GM18502 (cell line): ENCODE measurements at regions not wholly inside any gene's neighbourhood (a gene's known extent, or its start where the extent isn't known, plus 50 kb on each side); places are given as distances from the start of the nearest gene placed in this dataset.

Experiments used
- ATAC-seq: cut with Tn5 transposase; IDR thresholded peaks from one replicate; pipeline ENCODE4 v1.9.1; 2021; ENCODE audit warnings: mild to moderate bottlenecking; ENCODE audit not compliant: unreplicated experiment, poor library complexity

DNA sequence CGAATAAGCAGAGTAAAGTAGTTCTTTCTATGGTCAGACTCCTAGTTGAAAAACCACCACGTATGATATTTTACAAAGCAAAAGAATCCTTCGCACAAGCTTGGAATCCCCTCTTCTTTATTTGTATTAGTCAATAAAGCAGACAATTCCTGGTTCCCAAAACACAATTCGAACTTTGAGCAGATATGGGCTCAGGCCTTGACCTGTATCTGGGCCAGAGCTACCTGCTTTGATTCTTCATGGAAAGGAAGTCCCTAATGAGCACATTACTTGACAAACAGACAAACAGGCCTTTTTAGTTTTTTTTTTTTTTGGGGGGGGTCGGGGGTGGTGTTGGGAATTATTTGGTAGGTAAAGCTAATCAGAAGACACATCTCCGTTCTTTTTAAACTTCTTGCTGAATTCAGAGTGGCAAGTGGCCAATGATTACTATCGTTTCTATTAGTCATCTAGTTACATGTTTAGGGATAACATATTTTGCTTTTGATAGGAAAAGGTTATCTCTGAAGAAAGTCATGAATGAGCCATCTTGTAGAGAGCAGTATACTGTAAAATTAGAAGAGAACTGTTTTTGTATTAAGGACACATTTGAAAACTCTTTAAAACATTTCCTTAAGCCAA is 116.6 kb upstream of the HMHB1 start:
- no peak for ATAC-seq

DNA sequence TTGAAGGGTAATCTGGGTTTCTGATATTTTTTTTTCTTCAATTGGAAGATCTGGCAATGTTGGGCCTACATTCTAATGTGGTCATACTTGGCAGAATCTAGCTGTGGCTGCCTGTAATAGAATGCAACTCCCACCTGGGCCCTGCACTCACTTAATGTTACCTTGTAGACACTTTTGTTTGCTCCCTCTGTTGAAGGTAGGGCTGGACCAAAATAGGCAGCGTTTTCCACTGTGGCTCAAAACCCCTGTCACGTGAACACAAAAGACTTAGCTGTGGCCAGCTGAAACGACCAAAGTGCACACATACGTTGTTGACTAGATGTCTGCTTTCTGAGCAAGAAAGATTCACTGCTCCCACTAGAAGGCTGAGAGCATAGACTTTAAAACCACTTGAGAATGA is 117.6 kb upstream of the HMHB1 start:
- no peak for ATAC-seq

DNA sequence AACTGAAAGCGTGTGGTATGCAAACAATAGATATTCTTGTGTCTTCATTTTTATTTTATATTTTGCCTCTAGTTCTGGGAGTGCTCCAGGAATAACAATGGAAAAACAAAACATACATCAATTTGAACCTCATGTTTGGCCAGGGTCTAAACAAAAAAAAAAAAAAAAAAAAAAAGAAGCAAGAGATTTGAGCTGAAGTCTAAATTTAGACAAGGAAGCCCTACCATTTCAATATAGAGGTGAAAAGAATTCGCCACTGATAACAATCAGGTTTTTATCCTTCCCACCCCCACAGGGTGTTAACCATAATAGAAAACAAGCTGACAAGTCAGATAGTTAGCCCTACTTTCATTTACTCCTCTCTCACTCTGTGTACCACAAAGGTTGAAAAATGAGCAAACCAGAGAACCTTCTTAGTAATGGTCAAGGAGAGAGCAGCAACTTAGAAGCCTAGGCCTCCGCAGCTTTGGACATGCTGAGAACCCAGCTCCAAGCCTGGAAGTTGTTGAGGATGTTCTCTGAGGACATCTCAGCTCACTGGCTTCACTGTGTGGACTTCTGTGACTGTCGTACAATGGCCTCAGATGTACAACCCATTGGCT is 118.2 kb upstream of the HMHB1 start:
- peak; percentile 91 for ATAC-seq

DNA sequence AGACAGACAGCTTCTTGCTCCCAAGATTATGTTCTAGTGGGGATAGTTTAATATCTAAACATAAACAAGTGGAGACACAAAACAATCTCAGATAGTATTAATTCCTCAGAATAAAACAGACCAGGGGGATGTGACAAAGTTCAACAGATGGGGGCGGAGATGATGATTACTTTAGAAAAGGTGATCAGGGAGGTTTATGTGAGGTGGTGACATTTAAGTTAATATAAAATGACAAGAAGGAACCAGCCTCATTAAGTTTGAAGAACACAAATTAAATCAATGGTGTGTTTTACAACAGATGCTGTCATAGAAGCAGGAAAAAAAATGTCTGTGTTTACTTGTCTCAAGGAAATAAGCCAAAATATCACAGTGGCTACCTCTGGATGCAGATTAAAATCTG is 119.6 kb upstream of the HMHB1 start:
- ATAC-seq: no peak

DNA sequence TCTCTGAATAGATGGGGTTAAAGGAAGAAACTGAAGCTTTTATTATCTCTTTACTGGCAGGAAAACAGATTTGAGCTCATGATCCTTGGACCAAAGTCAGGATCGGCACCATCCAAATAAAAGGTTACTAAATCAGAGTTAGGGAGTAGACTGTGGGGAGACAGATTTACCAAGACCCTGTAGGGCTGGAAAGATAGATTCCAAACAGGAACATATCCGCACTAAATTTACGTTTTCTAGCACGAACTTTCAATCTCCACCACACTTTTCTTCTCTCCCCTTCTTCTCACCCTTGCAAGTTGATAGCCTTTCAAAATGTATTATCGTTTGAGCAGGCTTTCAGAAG is 120.0 kb upstream of the HMHB1 start:
- no peak for ATAC-seq

DNA sequence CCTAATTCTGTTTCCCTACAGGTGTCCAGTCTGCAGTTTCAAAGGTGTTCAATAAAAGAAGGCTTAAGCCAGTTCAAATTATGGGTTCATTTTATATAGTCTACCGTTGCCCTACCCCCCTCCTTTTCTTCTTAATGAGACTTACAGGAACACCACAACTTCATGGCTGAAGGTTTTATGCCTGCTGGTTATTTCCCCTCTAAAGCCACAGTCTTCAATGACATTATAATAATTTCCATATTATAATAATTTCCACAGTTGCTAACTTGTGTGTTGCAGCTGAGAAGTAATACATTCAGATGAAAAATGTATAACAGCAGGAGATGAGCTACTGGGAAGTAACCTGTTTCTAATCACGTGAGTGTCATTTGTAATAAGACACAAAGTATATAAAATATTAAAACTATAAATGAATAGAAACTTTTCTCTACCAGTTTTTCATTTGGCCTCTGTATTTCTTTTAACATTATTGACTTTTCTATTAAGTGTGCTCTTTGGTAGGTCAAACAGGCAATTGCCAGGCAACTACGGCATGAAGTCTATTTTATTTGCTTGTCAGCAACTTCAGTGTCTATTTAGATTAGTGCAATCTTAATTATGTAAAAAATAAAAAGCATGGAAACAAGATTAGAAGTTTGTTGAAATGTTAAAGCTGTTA is 120.5 kb upstream of the HMHB1 start:
- ATAC-seq: no peak

DNA sequence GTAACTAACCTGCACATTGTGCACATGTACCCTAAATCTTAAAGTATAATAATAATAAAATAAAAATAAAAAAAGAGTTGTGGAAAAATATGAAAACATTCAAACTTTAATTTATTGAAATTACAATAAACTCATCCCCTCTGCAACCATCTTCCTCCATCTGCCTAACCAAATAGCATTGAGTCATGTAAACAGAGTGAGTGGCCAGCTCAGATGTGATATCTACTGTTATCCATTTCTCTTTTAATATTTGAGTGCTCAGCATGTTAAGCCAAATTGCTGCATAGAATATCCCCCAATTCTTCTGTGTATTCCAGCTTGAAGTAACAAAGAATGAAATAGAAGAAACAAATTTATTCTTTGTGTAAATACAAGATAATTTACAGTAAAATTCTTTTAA is 124.4 kb upstream of the HMHB1 start:
- no peak for ATAC-seq

DNA sequence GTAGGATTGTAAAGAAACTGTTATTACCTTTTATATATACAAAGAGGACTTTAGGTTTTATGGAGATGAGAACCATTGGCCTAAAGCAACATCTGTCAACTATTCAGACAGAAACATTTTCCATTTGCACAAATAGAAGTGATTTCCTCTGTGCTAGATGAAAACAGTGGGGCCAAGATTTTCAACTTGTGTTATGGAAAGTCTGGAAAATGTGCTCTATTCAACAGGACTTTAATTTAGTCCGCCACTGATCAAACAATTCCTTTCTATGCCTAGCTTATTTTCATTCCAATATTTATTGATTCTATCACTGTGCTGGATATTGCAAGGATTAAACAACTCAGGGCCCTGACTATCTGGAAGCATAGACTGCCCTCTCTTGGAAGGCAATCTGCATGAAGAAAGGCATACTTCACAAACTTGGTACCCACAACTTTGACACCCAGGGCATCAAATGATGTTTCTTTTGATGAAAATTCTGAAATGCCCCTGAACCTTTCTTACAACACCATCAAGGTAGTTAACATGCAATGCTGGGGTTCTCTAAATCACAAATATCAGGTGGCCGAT is 126.6 kb upstream of the HMHB1 start:
- ATAC-seq: no peak

DNA sequence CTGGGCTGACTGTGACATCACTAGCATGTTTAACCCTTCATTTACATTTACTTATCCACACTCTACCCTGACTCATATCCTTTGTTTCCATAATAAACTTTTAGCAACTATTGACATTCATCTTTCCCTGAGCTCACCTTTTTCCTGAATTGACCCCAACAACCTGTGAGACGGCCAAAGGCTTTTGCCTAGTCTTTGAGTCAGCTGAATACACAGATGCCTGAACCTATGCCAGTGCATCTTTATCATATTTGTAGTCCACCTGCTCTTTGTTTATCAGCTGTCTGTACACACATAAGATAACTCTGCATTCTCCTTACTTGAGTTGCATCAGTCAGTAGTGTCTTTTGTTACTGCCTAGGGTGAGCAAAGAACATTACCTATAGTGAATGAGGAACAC is 128.5 kb upstream of the HMHB1 start:
- no peak for ATAC-seq

DNA sequence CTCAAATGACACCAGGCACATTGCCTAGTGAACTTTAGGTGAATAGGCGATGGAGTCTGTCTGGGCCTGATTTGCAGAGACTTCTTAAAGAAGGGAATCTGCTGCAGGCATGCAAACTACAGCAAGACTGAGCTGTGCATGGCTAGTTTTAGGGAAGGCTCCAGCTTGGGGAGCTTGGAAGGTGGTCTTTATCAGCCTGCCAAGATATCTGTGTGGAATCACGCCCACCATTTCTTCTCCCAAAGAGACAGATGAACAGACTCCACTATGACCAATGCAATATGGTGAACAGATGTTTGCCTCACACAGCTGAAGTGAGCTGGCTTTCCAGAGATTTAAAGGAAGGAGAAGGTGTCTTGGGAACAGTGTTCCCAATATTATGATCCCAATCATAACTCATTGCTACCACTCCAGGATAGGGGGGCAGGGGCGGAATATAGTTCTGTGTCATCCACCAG is 129.0 kb upstream of the HMHB1 start:
- no peak for ATAC-seq

DNA sequence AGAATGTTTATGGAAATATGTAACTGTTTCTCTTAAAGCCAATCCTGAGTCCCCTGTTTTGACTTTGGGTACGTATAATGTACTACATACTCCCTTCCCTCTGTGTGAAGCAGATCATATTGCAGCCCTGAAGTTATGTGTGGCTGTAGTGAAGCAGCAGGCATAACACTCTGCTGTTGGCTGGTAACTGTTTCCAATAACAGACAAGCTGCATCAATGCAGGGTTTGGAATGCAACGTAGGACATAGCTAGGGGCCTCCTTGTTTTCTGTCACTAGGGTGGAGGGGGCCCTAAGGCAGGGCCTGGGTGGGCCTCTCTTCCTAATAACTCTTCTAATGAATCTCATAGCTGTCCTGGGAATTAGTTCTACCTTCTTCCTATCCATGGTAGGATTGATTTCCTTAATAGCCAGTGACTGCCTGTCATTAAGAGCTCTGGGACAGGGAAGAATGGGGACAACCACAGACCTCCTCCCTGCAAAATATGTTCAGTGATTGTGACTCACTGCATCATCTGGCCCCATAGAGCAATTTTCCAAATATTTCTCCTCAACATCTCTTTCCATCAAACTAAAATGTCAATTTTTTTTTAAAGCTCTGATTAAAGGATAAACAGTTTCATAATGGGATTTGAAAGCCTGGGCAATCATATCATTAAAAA is 129.6 kb upstream of the HMHB1 start:
- no peak for ATAC-seq

DNA sequence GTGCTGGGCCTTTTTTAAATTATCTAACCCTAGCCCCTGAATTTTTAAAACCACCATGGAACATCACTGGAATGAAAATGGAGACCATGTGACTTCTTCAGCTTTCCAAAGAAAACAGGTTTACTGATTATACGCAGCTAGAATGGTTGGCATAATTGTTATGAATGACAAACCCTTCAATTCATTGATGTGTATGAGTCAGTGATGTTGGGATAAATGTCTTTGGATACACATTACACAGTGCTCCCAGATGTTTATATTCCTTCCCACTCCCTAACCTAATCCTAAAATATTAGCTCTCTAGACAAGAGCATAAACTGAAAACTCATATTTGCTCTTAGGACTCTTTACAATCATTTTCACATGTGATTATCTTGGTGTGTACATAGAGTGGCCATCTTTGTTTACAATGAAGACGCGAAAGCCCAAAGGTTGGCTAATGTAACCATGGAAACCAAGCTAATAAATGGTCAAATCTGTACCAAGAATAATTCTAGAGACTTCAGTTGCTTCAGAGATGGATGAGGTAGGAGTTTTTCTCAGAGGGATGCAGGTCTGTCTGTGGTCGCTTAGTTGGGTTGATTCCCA is 131.2 kb upstream of the HMHB1 start:
- ATAC-seq: no peak

DNA sequence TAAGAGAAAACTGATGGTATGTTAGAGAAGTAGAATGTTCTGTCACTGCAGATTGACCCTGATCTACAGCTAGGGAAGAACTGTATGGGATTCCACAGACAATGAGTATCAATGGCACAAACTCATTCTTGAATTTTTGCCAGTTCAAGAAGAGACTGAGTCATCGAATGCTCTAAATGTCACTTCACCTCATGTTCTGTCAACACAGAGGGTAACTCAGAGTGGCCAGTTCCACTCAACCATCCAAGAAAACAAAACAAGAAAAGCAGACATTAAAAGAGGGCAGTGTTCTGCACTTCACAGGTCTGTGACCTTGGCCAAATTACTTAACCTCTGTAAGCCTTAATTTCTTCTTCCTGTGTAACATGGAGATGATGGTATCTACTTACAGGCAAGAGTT is 132.2 kb upstream of the HMHB1 start:
- ATAC-seq: no peak

DNA sequence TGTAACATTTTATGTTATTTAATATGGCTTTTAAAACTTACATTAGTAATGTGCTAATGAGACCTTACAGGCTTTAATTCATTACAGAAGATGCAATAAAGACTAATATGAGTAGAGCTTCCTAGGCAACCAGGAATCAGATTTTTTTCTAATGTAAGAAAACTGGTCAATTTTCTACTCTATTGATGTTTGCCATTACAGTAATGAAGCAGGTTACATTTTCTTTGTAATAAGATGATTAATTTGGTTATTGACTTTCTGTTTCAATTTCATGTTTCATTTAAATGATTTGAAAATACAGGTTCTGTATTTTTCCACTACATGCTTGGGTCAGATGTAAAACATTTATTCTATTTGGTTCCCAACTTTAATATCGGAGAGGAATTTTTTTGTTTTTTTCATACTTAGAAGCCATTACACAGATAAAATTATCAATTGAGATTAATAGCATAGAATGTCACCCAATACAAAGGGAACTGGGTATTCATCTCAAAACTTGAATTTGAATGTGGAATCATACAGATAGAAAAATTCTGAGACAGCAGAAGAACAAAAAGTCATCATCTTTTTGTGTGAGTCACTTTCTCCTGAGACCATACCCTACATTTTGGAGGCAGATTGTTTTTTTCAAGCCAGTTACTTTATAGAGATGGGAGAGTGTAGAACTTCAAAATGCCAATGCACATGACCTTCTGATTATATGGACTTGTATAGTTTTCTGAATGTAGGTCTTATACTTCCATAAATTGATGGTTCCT is 133.6 kb upstream of the HMHB1 start:
- peak; percentile 54 for ATAC-seq

DNA sequence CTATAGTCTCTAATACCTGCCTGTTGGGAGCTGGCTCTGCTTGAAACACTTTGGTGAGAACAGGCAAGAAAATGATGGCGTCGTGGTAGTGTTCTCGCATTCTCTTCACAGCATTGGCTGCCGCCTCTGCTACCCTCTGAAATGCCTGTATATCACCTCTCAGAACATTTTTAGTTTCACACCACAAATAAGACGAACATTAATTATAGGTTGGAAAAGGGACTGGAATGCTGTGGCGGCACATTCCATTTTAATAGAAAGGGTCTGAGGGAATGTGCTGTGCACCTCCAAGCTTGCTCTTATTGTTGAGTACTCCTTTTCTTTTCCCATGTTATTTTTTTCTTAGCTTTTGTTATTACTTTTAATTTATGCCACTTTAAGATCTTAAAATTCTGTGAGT is 134.6 kb upstream of the HMHB1 start:
- ATAC-seq: no peak

DNA sequence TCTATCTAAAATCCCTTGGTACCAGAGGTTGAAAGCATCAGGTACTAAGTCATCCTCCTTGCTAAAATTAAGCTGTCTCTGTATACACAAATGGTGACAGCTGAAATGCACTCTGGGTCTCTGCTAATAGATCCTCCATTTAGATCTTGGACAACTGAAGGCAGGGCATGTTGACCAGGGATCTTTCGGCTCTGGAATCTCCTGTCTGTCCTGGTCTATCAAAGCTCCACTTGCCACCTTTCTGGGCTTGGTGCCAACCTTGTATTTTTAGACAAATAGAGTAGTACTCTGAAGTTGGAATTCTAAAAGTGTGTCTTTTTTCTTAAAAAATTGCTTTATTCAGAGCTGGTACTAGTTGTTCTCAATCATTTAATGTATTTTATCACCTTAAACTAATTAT is 135.2 kb upstream of the HMHB1 start:
- ATAC-seq: no peak

DNA sequence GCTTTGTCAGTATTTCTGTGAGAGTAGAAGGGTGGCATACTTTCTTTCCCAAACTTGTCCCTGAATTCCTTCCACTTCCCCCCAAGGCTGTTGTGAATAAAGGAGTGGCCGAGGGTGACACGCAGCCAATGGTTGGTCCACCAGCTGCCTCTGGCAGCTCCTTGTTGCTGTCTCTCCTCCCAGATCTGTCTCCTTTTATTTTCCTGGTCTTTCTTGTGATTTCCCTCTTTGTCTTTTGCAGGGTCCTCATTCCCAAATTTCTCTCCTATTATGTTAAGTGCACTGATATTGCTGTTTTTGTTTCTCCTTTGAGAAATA is 137.5 kb upstream of the HMHB1 start:
- ATAC-seq: no peak

DNA sequence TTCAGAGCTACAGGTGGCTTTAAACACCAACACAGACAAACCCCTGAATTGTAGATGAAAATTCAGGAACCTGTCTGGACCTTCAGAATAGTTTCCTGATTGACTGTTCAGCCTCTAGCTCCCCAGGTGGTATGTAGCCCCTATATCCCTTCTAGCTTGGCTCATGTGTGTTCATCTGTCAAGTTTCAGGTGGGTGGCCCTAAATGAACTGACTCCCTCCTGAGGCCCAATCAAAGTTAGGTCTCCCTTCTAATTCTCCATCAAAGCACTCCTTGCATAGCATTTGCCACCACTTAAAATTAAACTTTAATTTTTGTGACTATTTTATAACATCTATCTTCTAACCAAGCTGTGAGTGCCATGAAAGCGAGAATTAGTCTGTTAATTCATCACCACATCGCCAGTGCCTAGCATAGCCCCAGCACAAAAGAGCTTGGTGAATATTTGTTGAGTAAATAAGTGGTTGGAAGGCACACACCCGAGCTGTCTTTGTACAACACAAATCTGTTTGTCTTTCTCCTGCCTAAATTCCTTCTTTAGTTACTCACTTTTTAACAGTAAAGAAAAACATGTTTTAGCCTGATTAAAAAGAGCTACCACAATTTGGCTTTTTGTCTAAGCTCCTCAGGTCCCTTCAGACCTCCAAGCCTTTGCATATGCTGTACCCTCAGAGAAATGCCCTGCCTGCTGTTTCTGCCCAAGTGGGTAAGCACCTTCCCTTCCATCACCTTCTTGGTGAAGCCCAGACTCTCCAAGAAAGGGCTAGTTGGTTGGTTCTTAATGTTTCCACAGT is 138.1 kb upstream of the HMHB1 start:
- no peak for ATAC-seq

DNA sequence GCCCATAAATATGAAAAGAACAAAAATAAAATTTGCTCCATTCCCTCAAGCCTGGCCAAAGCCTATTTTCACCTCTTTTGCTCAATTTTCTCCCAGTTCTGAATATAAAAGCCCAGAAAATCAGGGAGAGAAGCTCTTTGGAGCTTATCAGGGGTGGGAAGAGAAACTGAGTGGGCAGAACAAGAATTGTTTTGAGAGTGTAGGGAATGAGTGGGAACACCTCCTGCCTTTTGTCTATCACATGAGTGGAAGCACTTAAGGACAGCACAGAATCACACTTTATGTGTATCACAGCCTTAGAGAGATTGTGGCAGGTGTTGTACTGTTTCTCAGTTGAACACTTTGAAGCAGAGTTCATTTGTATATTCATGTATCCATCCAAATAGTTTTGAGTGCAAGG is 139.2 kb upstream of the HMHB1 start:
- ATAC-seq: no peak
